OCI-LY3 (cell line): ENCODE measurements at regions not wholly inside any gene's neighbourhood (a gene's known extent, or its start where the extent isn't known, plus 50 kb on each side); places are given as distances from the start of the nearest gene placed in this dataset.

ENCODE experiments used
- H2AFZ ChIP-seq: fragments of 200-600, 300-600 bp; shearing (Covaris generic); 2 replicates; pipeline ENCODE4 v1.6.0; 2014; ENCODE audit warnings: antibody characterized with exemption, low read depth, low read length
- H3K27ac ChIP-seq: fragments of 200-600, 300-600 bp; sonication (generic); 2 replicates; pipeline ENCODE4 v1.5.1; 2014; ENCODE audit warnings: mild to moderate bottlenecking, low read length, moderate library complexity, mixed read lengths
- H3K27me3 ChIP-seq: fragments of 200-600, 300-600 bp; sonication (generic); 2 replicates; pipeline ENCODE4 v1.6.1; 2014; ENCODE audit warnings: low read depth, low read length, mixed read lengths
- H3K36me3 ChIP-seq: fragments of 200-600, 300-600 bp; sonication (generic); replicated peaks from 2 replicates; pipeline ENCODE3; 2014; ENCODE audit warnings: low read depth, low read length, mixed read lengths
- H3K4me1 ChIP-seq: fragments of 300-600, 200-600 bp; sonication (generic); 2 replicates; pipeline ENCODE4 v1.6.1; 2014; ENCODE audit warnings: low read length, mixed read lengths
- H3K4me2 ChIP-seq: fragments of 200-600, 300-600 bp; sonication (generic); 2 replicates; pipeline ENCODE4 v1.6.1; 2014; ENCODE audit warnings: low read length, mixed read lengths
- H3K4me3 ChIP-seq: fragments of 300-600, 200-600 bp; sonication (generic); 2 replicates; pipeline ENCODE4 v1.5.1; 2014; ENCODE audit warnings: antibody characterized with exemption, mild to moderate bottlenecking, low read length, moderate library complexity
- H3K79me2 ChIP-seq: fragments of 300-600, 200-600 bp; shearing (Covaris generic); 2 replicates; pipeline ENCODE4 v1.6.1; 2014; ENCODE audit warnings: mild to moderate bottlenecking, low read length, mixed read lengths
- H3K9ac ChIP-seq: fragments of 300-600, 200-600 bp; shearing (Covaris generic); 2 replicates; pipeline ENCODE4 v1.6.0; 2014; ENCODE audit warnings: mild to moderate bottlenecking, low read length, moderate library complexity
- H3K9me3 ChIP-seq: fragments of 200-600, 300-600 bp; shearing (Covaris generic); 2 replicates; pipeline ENCODE4 v1.6.1; 2014; ENCODE audit warnings: low read length, mixed read lengths; ENCODE audit not compliant: insufficient read depth
- H4K20me1 ChIP-seq: fragments of 200-600, 300-600 bp; sonication (generic); 2 replicates; pipeline ENCODE4 v1.6.1; 2016; ENCODE audit warnings: low read length, mixed read lengths; ENCODE audit not compliant: insufficient read depth
- EZH2phosphoT487 ChIP-seq: fragments of 200-600 bp; shearing (Covaris generic); IDR thresholded peaks from 2 replicates; pipeline ENCODE4 v1.6.1; 2018; ENCODE audit warnings: antibody characterized with exemption, mixed run types, low read depth
- TF ChIP-seq, protein P1 (sequence below): fragments of 200-600, 300-600 bp; sonication (generic); IDR thresholded peaks from 2 replicates; pipeline ENCODE4 v1.5.1; 2014; ENCODE audit warnings: antibody characterized with exemption, low read length, low read depth

GRCh38 chr10:29237786-29238185, 51.1 kb upstream of the LYZL1 start:
- no peak overlapping the region for H3K9ac ChIP-seq
- H3K27me3 ChIP-seq = no peaks in the 10 kb centered on the region

DNA sequence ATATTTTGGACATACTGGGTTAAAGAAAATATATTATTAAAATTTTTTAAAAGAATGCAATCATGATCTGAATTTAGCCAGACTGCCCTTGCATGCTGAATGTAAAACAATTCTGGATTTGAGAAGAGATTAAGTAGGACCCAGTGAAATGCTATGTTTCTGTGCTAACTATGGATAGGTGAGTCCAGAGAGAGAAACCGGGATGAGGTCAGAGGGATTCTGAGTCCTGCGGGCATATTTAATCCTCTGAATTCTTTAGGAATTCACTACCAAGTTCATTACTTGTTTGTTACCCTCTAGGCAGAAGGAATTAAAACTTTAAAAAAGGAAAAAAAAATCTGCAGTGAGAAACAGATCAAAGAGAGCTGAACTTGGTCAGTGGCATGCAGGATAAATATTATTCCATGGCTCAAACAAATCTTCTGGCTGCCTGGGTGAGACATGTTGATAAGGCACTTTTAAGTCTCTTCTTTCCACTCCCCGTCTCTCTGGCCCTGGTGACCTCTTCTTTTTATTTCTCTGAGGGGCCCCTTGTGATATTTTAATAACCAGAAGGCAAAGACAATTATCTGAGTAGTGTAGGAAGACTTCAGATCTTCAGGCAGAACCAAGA, 50.2 kb upstream of the LYZL1 start:
- H3K4me1 ChIP-seq = peaks cover 4% of the 10 kb centered on the region; the same call in 1 of the 2 replicates
- H3K27ac ChIP-seq = no peak overlapping the region
- H4K20me1 ChIP-seq = no peaks in the 10 kb centered on the region
- TF ChIP-seq EZH2phosphoT487 = no peak
- TF ChIP-seq, protein P1, sequence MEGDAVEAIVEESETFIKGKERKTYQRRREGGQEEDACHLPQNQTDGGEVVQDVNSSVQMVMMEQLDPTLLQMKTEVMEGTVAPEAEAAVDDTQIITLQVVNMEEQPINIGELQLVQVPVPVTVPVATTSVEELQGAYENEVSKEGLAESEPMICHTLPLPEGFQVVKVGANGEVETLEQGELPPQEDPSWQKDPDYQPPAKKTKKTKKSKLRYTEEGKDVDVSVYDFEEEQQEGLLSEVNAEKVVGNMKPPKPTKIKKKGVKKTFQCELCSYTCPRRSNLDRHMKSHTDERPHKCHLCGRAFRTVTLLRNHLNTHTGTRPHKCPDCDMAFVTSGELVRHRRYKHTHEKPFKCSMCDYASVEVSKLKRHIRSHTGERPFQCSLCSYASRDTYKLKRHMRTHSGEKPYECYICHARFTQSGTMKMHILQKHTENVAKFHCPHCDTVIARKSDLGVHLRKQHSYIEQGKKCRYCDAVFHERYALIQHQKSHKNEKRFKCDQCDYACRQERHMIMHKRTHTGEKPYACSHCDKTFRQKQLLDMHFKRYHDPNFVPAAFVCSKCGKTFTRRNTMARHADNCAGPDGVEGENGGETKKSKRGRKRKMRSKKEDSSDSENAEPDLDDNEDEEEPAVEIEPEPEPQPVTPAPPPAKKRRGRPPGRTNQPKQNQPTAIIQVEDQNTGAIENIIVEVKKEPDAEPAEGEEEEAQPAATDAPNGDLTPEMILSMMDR = no peak
- H3K4me3 ChIP-seq = no peak overlapping the region
- H3K79me2 ChIP-seq = no peaks in the 10 kb centered on the region
- no peak overlapping the region for H3K9ac ChIP-seq
- no peaks in the 10 kb centered on the region for H3K9me3 ChIP-seq
- no peak overlapping the region for H2AFZ ChIP-seq
- no peak overlapping the region for H3K4me2 ChIP-seq
- no peaks in the 10 kb centered on the region for H3K27me3 ChIP-seq
- no peaks in the 10 kb centered on the region for H3K36me3 ChIP-seq

More at GRCh38 chr10:29237786-29238185, 51.1 kb upstream of the LYZL1 start:
- no peak overlapping the region for H3K27ac ChIP-seq
- H3K36me3 ChIP-seq = no peaks in the 10 kb centered on the region
- no peaks in the 10 kb centered on the region for H3K79me2 ChIP-seq
- TF ChIP-seq, protein P1 = no peak
- TF ChIP-seq EZH2phosphoT487 = no peak
- no peak overlapping the region for H3K4me3 ChIP-seq
- peaks cover 4% of the 10 kb centered on the region; the same call in 1 of the 2 replicates for H3K4me1 ChIP-seq
- H3K9me3 ChIP-seq = no peaks in the 10 kb centered on the region
- no peak overlapping the region for H2AFZ ChIP-seq
- H3K4me2 ChIP-seq = no peak overlapping the region
- no peaks in the 10 kb centered on the region for H4K20me1 ChIP-seq
